ENCODE measurements at regions not wholly inside any gene's neighbourhood (a gene's known extent, or its start where the extent isn't known, plus 50 kb on each side); places are given as distances from the start of the nearest gene placed in this dataset.

DNA sequence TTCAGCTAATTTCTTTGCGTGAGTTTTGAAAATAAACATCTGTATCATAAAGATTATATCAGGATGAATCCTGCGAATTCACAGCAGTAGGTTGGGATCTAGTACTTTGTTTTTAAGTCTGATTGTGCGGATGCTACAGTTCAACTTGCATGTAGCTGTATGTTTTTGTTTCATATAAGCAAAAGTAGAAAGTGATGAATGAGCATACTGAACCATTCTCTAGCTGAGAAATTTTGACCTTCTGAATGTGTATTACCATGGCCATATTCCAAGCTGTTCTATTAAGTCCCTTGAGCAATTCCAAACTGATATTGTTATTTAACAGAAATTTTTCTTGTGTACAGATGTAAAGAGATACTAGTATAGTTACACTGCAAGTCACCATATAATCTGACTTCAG is 358.8 kb upstream of the MEOX2 start:
- ATAC-seq (ENCODE audit: low read depth) (no peak), DNase-seq (no peak)
- H3K4me3 ChIP-seq (ENCODE audit: insufficient read depth, low read depth, low read length): no peak overlapping the region
- ChIA-PET CTCF (no interaction called here), POLR2A (ENCODE audit: unreplicated experiment) (no interaction called here)
- no peaks in the 10 kb centered on the region for H4K20me1 ChIP-seq (ENCODE audit: insufficient read depth, low read length)
- no peak overlapping the region for H3K9ac ChIP-seq (ENCODE audit: low read depth, low read length)
- no peak overlapping the region for H2AK9ac ChIP-seq (replicated peaks; ENCODE audit: low read depth, low read length, poor library complexity)
- no peak overlapping the region for H3K14ac ChIP-seq (replicated peaks; ENCODE audit: low read depth, low read length)
- no peaks in the 10 kb centered on the region for H3K9me3 ChIP-seq (ENCODE audit: control insufficient read depth, insufficient read depth, low read length)
- no peak overlapping the region for H3K27ac ChIP-seq (ENCODE audit: insufficient read depth, low read length)
- no peaks in the 10 kb centered on the region for H3K9me1 ChIP-seq (ENCODE audit: insufficient read depth, low read length)
- H3K79me1 ChIP-seq (ENCODE audit: low read depth in 1 of 2, low read length in 2 of 2): no peaks in the 10 kb centered on the region
- no peak overlapping the region for H4K8ac ChIP-seq (ENCODE audit: low read depth in 2 of 2, low read length in 2 of 2)
- TF ChIP-seq MXI1 (IDR thresholded peaks at IDR 0.05; ENCODE audit: borderline replicate concordance, low read depth, low read length) (no peak), RCOR1 (IDR thresholded peaks at IDR 0.05; ENCODE audit: insufficient replicate concordance, low read length) (no peak), CHD1 (IDR thresholded peaks at IDR 0.05; ENCODE audit: low read depth, low read length) (no peak), CEBPB (IDR thresholded peaks at IDR 0.05; ENCODE audit: low read depth, low read length) (no peak), NFE2L2 (IDR thresholded peaks at IDR 0.05; ENCODE audit: low read depth, low read length) (no peak), MAFK (IDR thresholded peaks at IDR 0.05; ENCODE audit: low read depth, low read length) (no peak), RAD21 (IDR thresholded peaks at IDR 0.05; ENCODE audit: low read length) (no peak), FOS (IDR thresholded peaks at IDR 0.05; ENCODE audit: low read depth, low read length) (no peak), MAZ (IDR thresholded peaks at IDR 0.05; ENCODE audit: borderline replicate concordance, low read depth, low read length) (no peak), ELK1 (IDR thresholded peaks at IDR 0.05; ENCODE audit: borderline replicate concordance, low read depth, low read length) (no peak), BHLHE40 (IDR thresholded peaks at IDR 0.05; ENCODE audit: low read depth, low read length) (no peak), SMC3 (IDR thresholded peaks at IDR 0.05; ENCODE audit: low read depth, low read length) (no peak), RFX5 (IDR thresholded peaks at IDR 0.05; ENCODE audit: low read depth, low read length) (no peak), POLR2A (IDR thresholded peaks at IDR 0.05; ENCODE audit: low read depth, low read length) (no peak), CTCF (conservative IDR thresholded peaks at IDR 0.05; ENCODE audit: low read depth, low read length) (no peak)
- TF ChIP-seq, protein P1, sequence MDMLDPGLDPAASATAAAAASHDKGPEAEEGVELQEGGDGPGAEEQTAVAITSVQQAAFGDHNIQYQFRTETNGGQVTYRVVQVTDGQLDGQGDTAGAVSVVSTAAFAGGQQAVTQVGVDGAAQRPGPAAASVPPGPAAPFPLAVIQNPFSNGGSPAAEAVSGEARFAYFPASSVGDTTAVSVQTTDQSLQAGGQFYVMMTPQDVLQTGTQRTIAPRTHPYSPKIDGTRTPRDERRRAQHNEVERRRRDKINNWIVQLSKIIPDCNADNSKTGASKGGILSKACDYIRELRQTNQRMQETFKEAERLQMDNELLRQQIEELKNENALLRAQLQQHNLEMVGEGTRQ (IDR thresholded peaks at IDR 0.05; ENCODE audit: low read depth, low read length): no peak
- H3K4ac ChIP-seq (ENCODE audit: low read depth, low read length): no peak overlapping the region
- no peak overlapping the region for H2BK5ac ChIP-seq (ENCODE audit: low read depth, low read length, poor library complexity, severe bottlenecking)
- dilution Hi-C loops (cut with HindIII; ENCODE audit: low sequenced_read_pairs, unreplicated experiment): no loop called here
- no peak overlapping the region for H2BK20ac ChIP-seq (ENCODE audit: low read depth, low read length)
- no peak overlapping the region for H2BK15ac ChIP-seq (ENCODE audit: low read depth, low read length)
- H3K36me3 ChIP-seq (ENCODE audit: control insufficient read depth, insufficient read depth, low read length): no peaks in the 10 kb centered on the region
- H3K4me2 ChIP-seq (ENCODE audit: low read depth, low read length): no peak overlapping the region
- in situ Hi-C loops (cut with MboI; ENCODE audit: low sequenced_read_pairs): no loop called here
- H2AK5ac ChIP-seq (ENCODE audit: low read depth, low read length): no peak overlapping the region
- no peaks in the 10 kb centered on the region for H3K4me1 ChIP-seq (ENCODE audit: control insufficient read depth, insufficient read depth, low read length)
- BruUV-seq (replicated peaks): no TSS peak
- WGBS, 2 experiments (ENCODE audit: extremely low coverage in 2 of 2, insufficient read length in 1 of 2): no CpG with 5 or more reads among the region's 3 CpGs
- no peak overlapping the region for H4K91ac ChIP-seq (ENCODE audit: insufficient read depth, low read depth, low read length)
- no peak overlapping the region for H3K56ac ChIP-seq (ENCODE audit: extremely low read depth, insufficient read depth, low read length)
- H2BK120ac ChIP-seq (ENCODE audit: low read depth, low read length): no peak overlapping the region
- H3K18ac ChIP-seq (ENCODE audit: low read depth, low read length): no peak overlapping the region
- H4K5ac ChIP-seq (ENCODE audit: low read depth, low read length): no peak overlapping the region
- intact Hi-C loops (cut with micrococcal nuclease): no loop called here
- no peak overlapping the region for H2AFZ ChIP-seq (replicated peaks; ENCODE audit: low read length, poor library complexity)
- no peak overlapping the region for H3K23ac ChIP-seq (ENCODE audit: low read depth, low read length)
- H3K27me3 ChIP-seq (ENCODE audit: control insufficient read depth, insufficient read depth, low read length): no peaks in the 10 kb centered on the region
